A549 (cell line): ENCODE measurements at regions not wholly inside any gene's neighbourhood (a gene's known extent, or its start where the extent isn't known, plus 50 kb on each side); places are given as distances from the start of the nearest gene placed in this dataset.

ENCODE experiments used
- ATAC-seq, 2 experiments: fragments of 200-7000 bp in 1 of 2; fragments of >200 bp in 1 of 2; cut with Nextera tagmentation in 1 of 2; cut with Tn5 transposase in 1 of 2; 3 replicates each; pipeline versions ENCODE4 v1.8.0 to v1.9.1; 2018 to 2020; ENCODE audit warnings: mild to moderate bottlenecking in 1 of 2, moderate library complexity in 1 of 2
- CTCF ChIA-PET: fragments of 300-600 bp; sonication (Branson Sonifier 250); formaldehyde crosslinking; extraction: SDS; loops from one replicate; lab custom pipeline; 2021; ENCODE audit warnings: antibody characterized with exemption, inconsistent platforms; lab: Yijun Ruan, JAX
- POLR2A ChIA-PET: fragments of 350-600 bp; formaldehyde crosslinking; extraction: SDS; loops from one replicate; lab custom pipeline; 2021; ENCODE audit warnings: antibody characterized with exemption, inconsistent platforms; lab: Yijun Ruan, JAX
- DNase-seq, 2 experiments: peaks; one replicate each; pipeline versions ENCODE4 v3.0.0 to v3.0.0-alpha.2; 2011 to 2016; ENCODE audit warnings: low read depth in 1 of 2, low spot score in 1 of 2
- FAIRE-seq: peaks from 2 replicates; lab custom pipeline; 2011; peaks lifted over from hg19 to GRCh38; lab: Jason Lieb, UNC
- H3K27ac ChIP-seq, 2 experiments: fragments of >200 bp; sonication (Bioruptor Twin); formaldehyde crosslinking; 3 replicates each; pipeline ENCODE4 v1.5.1; 2016 to 2017
- H3K4me1 ChIP-seq: fragments of >200 bp; sonication (Bioruptor Twin); formaldehyde crosslinking; 3 replicates; pipeline ENCODE4 v1.6.1; 2016
- H3K4me2 ChIP-seq: fragments of >200 bp; sonication (Bioruptor Twin); formaldehyde crosslinking; 3 replicates; pipeline ENCODE4 v1.6.1; 2016
- H3K4me3 ChIP-seq: fragments of >200 bp; sonication (Bioruptor Twin); formaldehyde crosslinking; 3 replicates; pipeline ENCODE4 v1.5.1; 2016
- H3K9me3 ChIP-seq: fragments of >200 bp; sonication (Bioruptor Twin); formaldehyde crosslinking; 3 replicates; pipeline ENCODE4 v1.6.1; 2016
- CBX2 ChIP-seq: fragments of 200-600 bp; sonication (generic); IDR thresholded peaks from 2 replicates; pipeline ENCODE4 v1.6.1; 2016; ENCODE audit warnings: low read depth, mild to moderate bottlenecking, borderline replicate concordance
- CBX8 ChIP-seq: fragments of 200-600 bp; sonication (generic); IDR thresholded peaks from 2 replicates; pipeline ENCODE4 v1.6.1; 2016
- CEBPB ChIP-seq, 2 experiments: fragments of >200 bp in 1 of 2; sonication (Bioruptor Twin) in 1 of 2; formaldehyde crosslinking in 1 of 2; IDR thresholded peaks; 2 replicates each; pipeline ENCODE4 v1.6.1; 2012 to 2016
- CHD4 ChIP-seq: fragments of 200-600 bp; sonication (generic); IDR thresholded peaks from 2 replicates; pipeline ENCODE4 v1.6.1; 2016; ENCODE audit warnings: antibody characterized with exemption, mild to moderate bottlenecking, borderline replicate concordance
- EHMT2 ChIP-seq: fragments of 200-600 bp; sonication (generic); IDR thresholded peaks from 2 replicates; pipeline ENCODE4 v1.6.1; 2016; ENCODE audit warnings: antibody characterized with exemption, low read depth, mild to moderate bottlenecking, moderate library complexity
- ESRRA ChIP-seq: fragments of 150-350 bp; IDR thresholded peaks from 2 replicates; pipeline ENCODE4 v1.6.1; 2014; ENCODE audit warnings: mild to moderate bottlenecking, low read length, borderline replicate concordance
- FOSL2 ChIP-seq, 2 experiments: fragments of 450-650 bp in 1 of 2; fragments of >200 bp in 1 of 2; sonication (Bioruptor Twin) in 1 of 2; formaldehyde crosslinking; IDR thresholded peaks; 2 replicates each; pipeline versions ENCODE4 v1.5.0 to v1.6.1; 2016 to 2020; ENCODE audit warnings: mild to moderate bottlenecking in 1 of 2, moderate library complexity in 1 of 2
- FOXS1 ChIP-seq: fragments of 250-450 bp; sonication (Bioruptor Pico); IDR thresholded peaks from 2 replicates; pipeline ENCODE4 v1.5.0; 2020; ENCODE audit warnings: mild to moderate bottlenecking, moderate library complexity
- HDAC2 ChIP-seq: fragments of 200-600 bp; sonication (generic); IDR thresholded peaks from 2 replicates; pipeline ENCODE4 v1.6.1; 2016
- HEYL ChIP-seq: fragments of 250-450 bp; sonication (Bioruptor Pico); IDR thresholded peaks from 2 replicates; pipeline ENCODE4 v1.8.0; 2021; ENCODE audit warnings: mild to moderate bottlenecking, moderate library complexity
- HOXB13 ChIP-seq: fragments of 250-450 bp; sonication (Bioruptor Pico); IDR thresholded peaks from 2 replicates; pipeline ENCODE4 v1.5.0; 2020; ENCODE audit warnings: low read depth, mild to moderate bottlenecking, moderate library complexity
- HOXB5 ChIP-seq: fragments of 250-450 bp; sonication (Bioruptor Pico); IDR thresholded peaks from 2 replicates; pipeline ENCODE4 v1.5.0; 2020; ENCODE audit warnings: mild to moderate bottlenecking, moderate library complexity
- JUN ChIP-seq, 2 experiments: fragments of >200 bp; sonication (Bioruptor Twin); formaldehyde crosslinking; IDR thresholded peaks; 2 replicates in 1 of 2; 3 replicates in 1 of 2; pipeline ENCODE4 v1.6.1; 2016 to 2017
- KDM1A ChIP-seq: fragments of 200-600 bp; sonication (generic); IDR thresholded peaks from 2 replicates; pipeline ENCODE4 v1.6.1; 2016; ENCODE audit warnings: low read depth, mild to moderate bottlenecking
- MAFK ChIP-seq: fragments of 450-650 bp; IDR thresholded peaks from 2 replicates; pipeline ENCODE4 v1.6.1; 2014; ENCODE audit not compliant: partially characterized antibody
- MYC ChIP-seq: IDR thresholded peaks from 2 replicates; pipeline ENCODE4 v1.6.1; 2012; ENCODE audit warnings: mild to moderate bottlenecking, inconsistent platforms, low read length, improper control_type of control experiment, borderline replicate concordance
- NPAS2 ChIP-seq: fragments of 250-450 bp; sonication (Bioruptor Pico); IDR thresholded peaks from 2 replicates; pipeline ENCODE4 v1.8.0; 2022; ENCODE audit warnings: mild to moderate bottlenecking, moderate library complexity, borderline replicate concordance
- POLR2A ChIP-seq: IDR thresholded peaks from 2 replicates; pipeline ENCODE4 v1.6.1; 2012; ENCODE audit warnings: mild to moderate bottlenecking, low read length
- POLR2AphosphoS2 ChIP-seq: conservative IDR thresholded peaks from 2 replicates; pipeline ENCODE4 v1.6.1; 2012; ENCODE audit warnings: low read length, improper control_type of control experiment, inconsistent platforms
- RAD21 ChIP-seq, 2 experiments: fragments of >200 bp in 1 of 2; sonication (Bioruptor Twin) in 1 of 2; formaldehyde crosslinking in 1 of 2; IDR thresholded peaks in 1 of 2; conservative IDR thresholded peaks in 1 of 2; 2 replicates in 1 of 2; 3 replicates in 1 of 2; pipeline ENCODE4 v1.6.1; 2012 to 2018; ENCODE audit warnings: inconsistent platforms in 1 of 2
- RFX5 ChIP-seq: fragments of 450-650 bp; IDR thresholded peaks from 2 replicates; pipeline ENCODE4 v1.7.1; 2014; ENCODE audit warnings: antibody characterized with exemption, mild to moderate bottlenecking, moderate library complexity
- RNF2 ChIP-seq: fragments of 200-600 bp; sonication (generic); IDR thresholded peaks from 2 replicates; pipeline ENCODE4 v1.6.1; 2016; ENCODE audit warnings: low read depth, mild to moderate bottlenecking, antibody characterized with exemption, moderate library complexity, borderline replicate concordance
- SREBF2 ChIP-seq: fragments of 450-650 bp; IDR thresholded peaks from 2 replicates; pipeline ENCODE4 v1.6.1; 2014; ENCODE audit warnings: mild to moderate bottlenecking, moderate library complexity
- TFCP2L1 ChIP-seq: fragments of 250-450 bp; sonication (Bioruptor Pico); IDR thresholded peaks from 2 replicates; pipeline ENCODE4 v1.5.0; 2021; ENCODE audit warnings: mild to moderate bottlenecking
- USF2 ChIP-seq: fragments of 450-650 bp; IDR thresholded peaks from 2 replicates; pipeline ENCODE4 v1.6.1; 2014; ENCODE audit warnings: antibody characterized with exemption
- ZC3H11A ChIP-seq: fragments of 450-650 bp; IDR thresholded peaks from 2 replicates; pipeline ENCODE4 v1.6.1; 2014; ENCODE audit warnings: antibody characterized with exemption, mild to moderate bottlenecking
- ZSCAN20 ChIP-seq: fragments of 250-450 bp; sonication (Bioruptor Pico); IDR thresholded peaks from 2 replicates; pipeline ENCODE4 v1.8.0; 2022; ENCODE audit warnings: mild to moderate bottlenecking, moderate library complexity
- WGBS: methylation state at CpG from one replicate; pipeline ENCODE4 v1.1.6; 2017; ENCODE audit errors: missing lambda C conversion rate; 5-methylcytosine and 5-hydroxymethylcytosine counted together
- TF ChIP-seq, protein P1 (sequence below): fragments of >200 bp; sonication (Bioruptor Twin); formaldehyde crosslinking; IDR thresholded peaks from 2 replicates; pipeline ENCODE4 v1.6.1; 2016
- TF ChIP-seq, protein P2 (sequence below): fragments of 200-600 bp; sonication (generic); IDR thresholded peaks from 2 replicates; pipeline ENCODE4 v1.6.1; 2016; ENCODE audit warnings: antibody characterized with exemption, mild to moderate bottlenecking, moderate library complexity
- TF ChIP-seq, protein P3 (sequence below): IDR thresholded peaks from 2 replicates; pipeline ENCODE4 v1.6.1; 2012; ENCODE audit warnings: low read depth, borderline replicate concordance

GRCh38 chr2:180478883-180479282 lies 471.8 kb upstream of the CWC22 start:
- Histone ChIP-seq H3K4me3 (no peak overlapping the region), H3K27ac (no peak overlapping the region), H3K4me1 (no peaks in the 10 kb centered on the region), H3K4me2 (no peak overlapping the region), H3K9me3 (no peaks in the 10 kb centered on the region)
- ChIA-PET CTCF (no interaction called here), POLR2A (no interaction called here)
- DNase-seq (no peak), FAIRE-seq (no peak), ATAC-seq (no peak)
- TF ChIP-seq MYC = no peak
- TF ChIP-seq RAD21 (conservative IDR thresholded peaks at IDR 0.05 in 1 of 2, IDR thresholded peaks at IDR 0.05 in 1 of 2) = no peak
- no peak for TF ChIP-seq JUN (IDR thresholded peaks at IDR 0.05)
- no peak for TF ChIP-seq CHD4
- TF ChIP-seq FOXS1 (CRISPR knock-in tag) = no peak
- TF ChIP-seq, protein P1, sequence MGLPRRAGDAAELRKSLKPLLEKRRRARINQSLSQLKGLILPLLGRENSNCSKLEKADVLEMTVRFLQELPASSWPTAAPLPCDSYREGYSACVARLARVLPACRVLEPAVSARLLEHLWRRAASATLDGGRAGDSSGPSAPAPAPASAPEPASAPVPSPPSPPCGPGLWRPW = no peak
- no peak for TF ChIP-seq HDAC2
- TF ChIP-seq CEBPB (IDR thresholded peaks at IDR 0.05) = no peak
- no peak for TF ChIP-seq CBX2
- TF ChIP-seq POLR2AphosphoS2 = no peak
- TF ChIP-seq NPAS2 (CRISPR knock-in tag) = no peak
- TF ChIP-seq USF2 = no peak
- TF ChIP-seq SREBF2 = no peak
- no peak for TF ChIP-seq ZSCAN20 (CRISPR knock-in tag)
- TF ChIP-seq CBX8 = no peak
- TF ChIP-seq POLR2A = no peak
- TF ChIP-seq RNF2 = no peak
- no peak for TF ChIP-seq FOSL2 (IDR thresholded peaks at IDR 0.05)
- TF ChIP-seq FOSL2 (CRISPR knock-in tag; IDR thresholded peaks at IDR 0.05) = no peak

DNA sequence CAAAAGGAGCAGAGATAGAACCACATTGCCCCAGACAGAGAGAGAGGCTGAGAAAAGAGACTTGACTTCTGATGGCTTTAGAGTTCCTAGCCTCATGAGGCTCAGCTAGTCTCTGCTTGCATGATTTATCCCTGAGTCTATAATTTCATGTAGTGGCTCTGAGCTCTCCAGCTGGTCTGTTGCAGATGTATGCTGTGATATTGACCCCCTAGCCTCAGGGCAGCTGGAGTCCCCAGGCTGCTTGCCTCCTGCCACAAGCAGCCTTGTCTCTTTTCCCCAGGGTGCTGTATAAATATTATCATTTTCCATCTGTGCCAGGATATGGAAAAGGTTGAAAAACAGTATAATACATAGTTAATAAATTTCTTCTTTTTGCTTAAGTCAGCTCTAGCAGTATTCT lies 467.6 kb upstream of the CWC22 start:
- ATAC-seq (no peak), FAIRE-seq (no peak), DNase-seq (no peak)
- Histone ChIP-seq H3K4me1 (no peaks in the 10 kb centered on the region), H3K4me3 (no peak overlapping the region), H3K27ac (no peak overlapping the region), H3K4me2 (no peak overlapping the region), H3K9me3 (no peaks in the 10 kb centered on the region)
- ChIA-PET POLR2A (no interaction called here), CTCF (no interaction called here)
- TF ChIP-seq ZC3H11A (no peak), HDAC2 (no peak), TFCP2L1 (CRISPR knock-in tag) (no peak)

- Histone ChIP-seq H3K27ac (no peak overlapping the region), H3K4me3 (no peak overlapping the region), H3K4me1 (no peaks in the 10 kb centered on the region), H3K9me3 (no peaks in the 10 kb centered on the region; the same call in 2 of the 3 replicates), H3K4me2 (no peak overlapping the region)
- no peak for TF ChIP-seq KDM1A
- no peak for TF ChIP-seq CBX8
- TF ChIP-seq CBX2 = no peak
- no peak for TF ChIP-seq HOXB13 (CRISPR knock-in tag)
- TF ChIP-seq HEYL (CRISPR knock-in tag) = no peak
- TF ChIP-seq MAFK = no peak
- TF ChIP-seq SREBF2 = no peak
- TF ChIP-seq, protein P2, sequence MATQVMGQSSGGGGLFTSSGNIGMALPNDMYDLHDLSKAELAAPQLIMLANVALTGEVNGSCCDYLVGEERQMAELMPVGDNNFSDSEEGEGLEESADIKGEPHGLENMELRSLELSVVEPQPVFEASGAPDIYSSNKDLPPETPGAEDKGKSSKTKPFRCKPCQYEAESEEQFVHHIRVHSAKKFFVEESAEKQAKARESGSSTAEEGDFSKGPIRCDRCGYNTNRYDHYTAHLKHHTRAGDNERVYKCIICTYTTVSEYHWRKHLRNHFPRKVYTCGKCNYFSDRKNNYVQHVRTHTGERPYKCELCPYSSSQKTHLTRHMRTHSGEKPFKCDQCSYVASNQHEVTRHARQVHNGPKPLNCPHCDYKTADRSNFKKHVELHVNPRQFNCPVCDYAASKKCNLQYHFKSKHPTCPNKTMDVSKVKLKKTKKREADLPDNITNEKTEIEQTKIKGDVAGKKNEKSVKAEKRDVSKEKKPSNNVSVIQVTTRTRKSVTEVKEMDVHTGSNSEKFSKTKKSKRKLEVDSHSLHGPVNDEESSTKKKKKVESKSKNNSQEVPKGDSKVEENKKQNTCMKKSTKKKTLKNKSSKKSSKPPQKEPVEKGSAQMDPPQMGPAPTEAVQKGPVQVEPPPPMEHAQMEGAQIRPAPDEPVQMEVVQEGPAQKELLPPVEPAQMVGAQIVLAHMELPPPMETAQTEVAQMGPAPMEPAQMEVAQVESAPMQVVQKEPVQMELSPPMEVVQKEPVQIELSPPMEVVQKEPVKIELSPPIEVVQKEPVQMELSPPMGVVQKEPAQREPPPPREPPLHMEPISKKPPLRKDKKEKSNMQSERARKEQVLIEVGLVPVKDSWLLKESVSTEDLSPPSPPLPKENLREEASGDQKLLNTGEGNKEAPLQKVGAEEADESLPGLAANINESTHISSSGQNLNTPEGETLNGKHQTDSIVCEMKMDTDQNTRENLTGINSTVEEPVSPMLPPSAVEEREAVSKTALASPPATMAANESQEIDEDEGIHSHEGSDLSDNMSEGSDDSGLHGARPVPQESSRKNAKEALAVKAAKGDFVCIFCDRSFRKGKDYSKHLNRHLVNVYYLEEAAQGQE = no peak
- TF ChIP-seq, protein P3, sequence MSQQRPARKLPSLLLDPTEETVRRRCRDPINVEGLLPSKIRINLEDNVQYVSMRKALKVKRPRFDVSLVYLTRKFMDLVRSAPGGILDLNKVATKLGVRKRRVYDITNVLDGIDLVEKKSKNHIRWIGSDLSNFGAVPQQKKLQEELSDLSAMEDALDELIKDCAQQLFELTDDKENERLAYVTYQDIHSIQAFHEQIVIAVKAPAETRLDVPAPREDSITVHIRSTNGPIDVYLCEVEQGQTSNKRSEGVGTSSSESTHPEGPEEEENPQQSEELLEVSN = no peak
- no peak for TF ChIP-seq HOXB5 (CRISPR knock-in tag)
- TF ChIP-seq ESRRA = no peak
- TF ChIP-seq ZC3H11A = no peak
- TF ChIP-seq, protein P1 = no peak
- no peak for TF ChIP-seq EHMT2
- no peak for TF ChIP-seq CEBPB (IDR thresholded peaks at IDR 0.05)
- TF ChIP-seq RFX5 = no peak
- TF ChIP-seq ZSCAN20 (CRISPR knock-in tag) = no peak
- TF ChIP-seq JUN (IDR thresholded peaks at IDR 0.05) = no peak
- no peak for TF ChIP-seq NPAS2 (CRISPR knock-in tag)
- ChIA-PET POLR2A (no interaction called here), CTCF (interaction anchor here (0.8 kb wide), 1 partner anchor 233 kb away, joined by 3 read pairs; no protein-coding TSS in a partner anchor)
- FAIRE-seq (no peak), ATAC-seq (no peak), DNase-seq (no peak)
- 3% methylated on average over 1 of the region's 1 CpG for WGBS
Measured at GRCh38 chr2:180473456-180473855, 466.4 kb upstream of the CWC22 start.
